Endometrium (tissue), 2 donors: ENCODE measurements at regions not wholly inside any gene's neighbourhood (a gene's known extent, or its start where the extent isn't known, plus 50 kb on each side); places are given as distances from the start of the nearest gene placed in this dataset.
"Not testable (repeated sequence)": the region's sequence is repeated elsewhere in the genome, so short reads cannot be mapped to it uniquely, and the experiment has no call there.

Source experiments
- FAIRE-seq: peaks from 2 replicates; lab custom pipeline; 2012; peaks lifted over from hg19 to GRCh38; lab: Jason Lieb, UNC
- donor health status: control.
- donor health status: control.

- FAIRE-seq: no peak
Observed at GRCh38 chr17:51347851-51348584, 87.7 kb downstream of the UTP18 start.

- no peak for FAIRE-seq
Observed at GRCh38 chr17:51351080-51351479, 90.7 kb downstream of the UTP18 start.

- FAIRE-seq: no peak
Observed at GRCh38 chr17:51351890-51352289, 91.5 kb downstream of the UTP18 start.

GRCh38 chr17:51352798-51353197, 92.5 kb downstream of the UTP18 start:
- FAIRE-seq: no peak

- FAIRE-seq: no peak
Observed at GRCh38 chr17:51353296-51353695, 93.0 kb downstream of the UTP18 start.

- FAIRE-seq: no peak
Observed at GRCh38 chr17:51354936-51355335, 94.6 kb downstream of the UTP18 start.

- FAIRE-seq: no peak
Observed at GRCh38 chr17:51355441-51356410, 95.4 kb downstream of the UTP18 start.

- FAIRE-seq: no peak
Observed at GRCh38 chr17:51359055-51359454, 98.7 kb downstream of the UTP18 start.

- no peak for FAIRE-seq
Observed at GRCh38 chr17:51362811-51363585, 102.7 kb downstream of the UTP18 start.

GRCh38 chr17:51365090-51365489, 104.7 kb downstream of the UTP18 start:
- FAIRE-seq: no peak

GRCh38 chr17:51366866-51367265, 106.5 kb downstream of the UTP18 start:
- FAIRE-seq: no peak

GRCh38 chr17:51367836-51368235, 107.5 kb downstream of the UTP18 start:
- FAIRE-seq: not testable (repeated sequence)

- FAIRE-seq: no peak
Observed at GRCh38 chr17:51371732-51372151, 111.4 kb downstream of the UTP18 start.

- no peak for FAIRE-seq
Observed at GRCh38 chr17:51372345-51373004, 112.1 kb downstream of the UTP18 start.

- FAIRE-seq: no peak
Observed at GRCh38 chr17:51373489-51374152, 113.3 kb downstream of the UTP18 start.

GRCh38 chr17:51374209-51374608, 113.9 kb downstream of the UTP18 start:
- FAIRE-seq: no peak

GRCh38 chr17:51375771-51376170, 115.4 kb downstream of the UTP18 start:
- no peak for FAIRE-seq

GRCh38 chr17:51376739-51377138, 116.4 kb downstream of the UTP18 start:
- FAIRE-seq: no peak

GRCh38 chr17:51381262-51381661, 120.9 kb downstream of the UTP18 start:
- FAIRE-seq: no peak

- no peak for FAIRE-seq
Observed at GRCh38 chr17:51385208-51385607, 124.9 kb downstream of the UTP18 start.

- no peak for FAIRE-seq
Observed at GRCh38 chr17:51387582-51387981, 127.2 kb downstream of the UTP18 start.
